SK-N-SH treated with all-trans-retinoic acid at 6 μM for 48 hours (cell line): ENCODE measurements at regions not wholly inside any gene's neighbourhood (a gene's known extent, or its start where the extent isn't known, plus 50 kb on each side); places are given as distances from the start of the nearest gene placed in this dataset.

Source experiments
- ZFP3 ChIP-seq: fragments of 250-450 bp; sonication (Bioruptor Pico); IDR thresholded peaks from 2 replicates; pipeline ENCODE4 v1.5.0; 2020; ENCODE audit warnings: mild to moderate bottlenecking, moderate library complexity
- ZFP30 ChIP-seq: fragments of 450-650 bp; formaldehyde crosslinking; IDR thresholded peaks from 2 replicates; pipeline ENCODE4 v1.5.0; 2022; ENCODE audit warnings: mild to moderate bottlenecking, moderate library complexity

GRCh38 chr11:69907611-69908010 is 88.4 kb upstream of the FGF3 start:
- TF ChIP-seq ZFP3 (CRISPR knock-in tag) (no peak), ZFP30 (CRISPR knock-in tag) (no peak)
